Mesendoderm (in vitro differentiated cells): ENCODE measurements at regions not wholly inside any gene's neighbourhood (a gene's known extent, or its start where the extent isn't known, plus 50 kb on each side); places are given as distances from the start of the nearest gene placed in this dataset.
A peak's percentile ranks its signal among the peaks of the same experiment; 100 is the strongest.

Source experiments
- DNase-seq: peaks from one replicate; pipeline ENCODE4 v3.0.0; 2013
- H2AK5ac ChIP-seq: 2 replicates; pipeline ENCODE4 v1.6.1; 2013; ENCODE audit warnings: low read length, inconsistent platforms
- H2BK120ac ChIP-seq: 2 replicates; pipeline ENCODE4 v1.6.1; 2013; ENCODE audit warnings: low read depth, mild to moderate bottlenecking, low read length, moderate library complexity, mixed read lengths
- H2BK15ac ChIP-seq: replicated peaks from 2 replicates; pipeline ENCODE4 v1.6.1; 2013; ENCODE audit warnings: low read depth, mild to moderate bottlenecking, moderate library complexity
- H2BK5ac ChIP-seq: 2 replicates; pipeline ENCODE4 v1.6.1; 2013; ENCODE audit warnings: low read length, inconsistent platforms
- H3K18ac ChIP-seq: 2 replicates; pipeline ENCODE4 v1.6.1; 2013; ENCODE audit warnings: mild to moderate bottlenecking, low read length, mixed read lengths
- H3K23ac ChIP-seq: one replicate; pipeline ENCODE4 v1.6.1; 2013; ENCODE audit warnings: low read length
- H3K27ac ChIP-seq: 2 replicates; pipeline ENCODE4 v1.5.1; 2013; ENCODE audit warnings: low read depth, mild to moderate bottlenecking, inconsistent platforms, low read length, moderate library complexity
- H3K27me3 ChIP-seq: 2 replicates; pipeline ENCODE4 v1.6.1; 2013; ENCODE audit warnings: low read length, control low read depth, mild to moderate bottlenecking, inconsistent platforms; ENCODE audit not compliant: insufficient read depth, poor library complexity
- H3K36me3 ChIP-seq: 2 replicates; pipeline ENCODE4 v1.6.1; 2013; ENCODE audit warnings: low read length, inconsistent platforms; ENCODE audit not compliant: control insufficient read depth, insufficient read depth
- H3K4ac ChIP-seq: one replicate; pipeline ENCODE4 v1.6.1; 2013; ENCODE audit warnings: low read depth, mild to moderate bottlenecking, low read length, moderate library complexity
- H3K4me1 ChIP-seq: 2 replicates; pipeline ENCODE4 v1.6.1; 2013; ENCODE audit warnings: low read depth, low read length, inconsistent platforms; ENCODE audit not compliant: control insufficient read depth
- H3K4me2 ChIP-seq: 2 replicates; pipeline ENCODE4 v1.6.1; 2013; ENCODE audit warnings: low read length
- H3K4me3 ChIP-seq: 2 replicates; pipeline ENCODE4 v1.5.1; 2013; ENCODE audit warnings: mild to moderate bottlenecking, low read length
- H3K56ac ChIP-seq: one replicate; pipeline ENCODE4 v1.6.1; 2013; ENCODE audit warnings: low read length
- H3K79me1 ChIP-seq: 2 replicates; pipeline ENCODE4 v1.6.1; 2013; ENCODE audit warnings: low read length, inconsistent platforms
- H3K79me2 ChIP-seq: 2 replicates; pipeline ENCODE4 v1.6.1; 2013; ENCODE audit warnings: mild to moderate bottlenecking, low read length; ENCODE audit not compliant: control insufficient read depth, insufficient read depth
- H3K9ac ChIP-seq: 2 replicates; pipeline ENCODE4 v1.6.1; 2013; ENCODE audit warnings: low read length, inconsistent platforms
- H4K5ac ChIP-seq: one replicate; pipeline ENCODE4 v1.6.1; 2013; ENCODE audit warnings: low read length
- H4K8ac ChIP-seq: one replicate; pipeline ENCODE4 v1.6.1; 2013; ENCODE audit warnings: low read depth, mild to moderate bottlenecking, control low read depth, low read length, moderate library complexity
- WGBS: extraction: QIAGEN DNeasy Blood & Tissue Kit; methylation state at CpG from one replicate; pipeline ENCODE4 v1.1.7; 2013; ENCODE audit warnings: low lambda C conversion rate, missing lambda C conversion rate; ENCODE audit not compliant: insufficient coverage; ENCODE audit errors: extremely low coverage; 5-methylcytosine and 5-hydroxymethylcytosine counted together

GRCh38 chr12:4036671-4037271 is 163.6 kb upstream of the PARP11 start:
- no peak overlapping the region for H2BK5ac ChIP-seq
- no peak for DNase-seq
- peak overlapping the region; percentile 34 for H2AK5ac ChIP-seq
- no peak overlapping the region for H4K8ac ChIP-seq
- no peak overlapping the region for H3K9ac ChIP-seq
- no peak overlapping the region for H3K4ac ChIP-seq
- no CpG with 5 or more reads among the region's 9 CpGs for whole genome bisulfite sequencing
- no peak overlapping the region for H3K4me2 ChIP-seq
- H3K27me3 ChIP-seq, result no peaks in the 10 kb centered on the region
- H4K5ac ChIP-seq, result no peak overlapping the region
- H3K23ac ChIP-seq, result no peak overlapping the region
- peak overlapping the region; percentile 52 for H3K18ac ChIP-seq
- no peak overlapping the region for H2BK120ac ChIP-seq
- no peaks in the 10 kb centered on the region for H3K79me1 ChIP-seq
- no peak overlapping the region for H3K27ac ChIP-seq
- no peak overlapping the region for H2BK15ac ChIP-seq
- no peaks in the 10 kb centered on the region for H3K4me1 ChIP-seq
- no peak overlapping the region for H3K4me3 ChIP-seq
- H3K56ac ChIP-seq, result no peak overlapping the region
- H3K36me3 ChIP-seq, result no peaks in the 10 kb centered on the region
- H3K79me2 ChIP-seq, result no peaks in the 10 kb centered on the region

GRCh38 chr12:4034921-4035320 is 161.7 kb upstream of the PARP11 start:
- no CpG with 5 or more reads among the region's 2 CpGs for WGBS
- H3K27me3 ChIP-seq, result no peaks in the 10 kb centered on the region
- H2BK15ac ChIP-seq, result peak overlapping the region; percentile 10
- H3K27ac ChIP-seq, result no peak overlapping the region
- H3K4me3 ChIP-seq, result no peak overlapping the region
- H3K9ac ChIP-seq, result no peak overlapping the region
- no peak overlapping the region for H2BK5ac ChIP-seq
- H3K18ac ChIP-seq, result peak overlapping the region; percentile 45
- no peak overlapping the region for H4K8ac ChIP-seq
- H3K4me2 ChIP-seq, result no peak overlapping the region
- no peak overlapping the region for H2AK5ac ChIP-seq
- no peak overlapping the region for H4K5ac ChIP-seq
- peaks cover 6% of the 10 kb centered on the region for H3K4me1 ChIP-seq
- H2BK120ac ChIP-seq, result no peak overlapping the region
- H3K56ac ChIP-seq, result no peak overlapping the region
- no peak overlapping the region for H3K23ac ChIP-seq
- no peaks in the 10 kb centered on the region for H3K36me3 ChIP-seq
- H3K79me1 ChIP-seq, result no peaks in the 10 kb centered on the region
- no peaks in the 10 kb centered on the region for H3K79me2 ChIP-seq
- H3K4ac ChIP-seq, result no peak overlapping the region
- no peak for DNase-seq

GRCh38 chr12:4032924-4033615 is 159.9 kb upstream of the PARP11 start:
- Histone ChIP-seq H3K4me1 (peaks cover 6% of the 10 kb centered on the region), H3K18ac (peak overlapping the region; percentile 23), H3K9ac (no peak overlapping the region), H3K4me3 (no peak overlapping the region), H3K4me2 (no peak overlapping the region), H3K27me3 (no peaks in the 10 kb centered on the region), H3K4ac (no peak overlapping the region), H3K23ac (no peak overlapping the region), H2BK5ac (no peak overlapping the region), H4K5ac (no peak overlapping the region), H3K56ac (no peak overlapping the region), H2AK5ac (no peak overlapping the region), H3K27ac (no peak overlapping the region), H2BK120ac (no peak overlapping the region), H3K79me1 (no peaks in the 10 kb centered on the region), H2BK15ac (no peak overlapping the region), H4K8ac (no peak overlapping the region), H3K79me2 (no peaks in the 10 kb centered on the region), H3K36me3 (no peaks in the 10 kb centered on the region)
- no peak for DNase-seq
- WGBS, result no CpG with 5 or more reads among the region's 5 CpGs

DNA sequence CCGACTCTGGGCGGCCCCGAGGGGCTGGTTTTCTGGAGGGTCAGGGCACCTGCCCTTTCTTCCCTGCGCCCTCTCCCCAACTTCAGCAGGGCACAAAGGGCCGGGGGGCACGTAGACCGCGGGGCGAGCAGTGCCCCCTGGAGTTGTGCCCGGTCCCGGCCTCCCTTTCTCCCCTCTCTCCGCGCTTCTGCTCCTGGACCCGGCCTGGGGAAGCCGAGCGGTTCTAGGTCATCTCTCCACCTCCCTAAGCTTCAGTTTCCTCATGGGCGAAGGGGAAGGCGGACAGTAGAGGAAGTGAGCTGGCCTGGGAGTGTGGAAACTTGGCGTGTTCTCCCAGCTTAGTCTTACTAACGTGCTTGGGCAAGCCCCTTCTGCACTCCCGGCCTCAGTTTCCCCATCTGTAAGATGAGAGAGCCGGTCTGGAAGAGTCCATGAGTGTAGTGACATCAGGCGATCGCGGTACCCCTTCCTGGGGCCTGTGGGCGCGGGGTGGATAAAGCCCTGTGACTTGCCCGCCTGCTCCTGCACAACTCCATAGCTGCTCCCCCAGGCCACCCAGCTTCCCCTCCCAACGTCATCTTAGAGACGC is 158.6 kb upstream of the PARP11 start:
- DNase-seq, result no peak
- H3K27ac ChIP-seq, result peak overlapping the region; percentile 93
- no CpG with 5 or more reads among the region's 30 CpGs for WGBS

DNA sequence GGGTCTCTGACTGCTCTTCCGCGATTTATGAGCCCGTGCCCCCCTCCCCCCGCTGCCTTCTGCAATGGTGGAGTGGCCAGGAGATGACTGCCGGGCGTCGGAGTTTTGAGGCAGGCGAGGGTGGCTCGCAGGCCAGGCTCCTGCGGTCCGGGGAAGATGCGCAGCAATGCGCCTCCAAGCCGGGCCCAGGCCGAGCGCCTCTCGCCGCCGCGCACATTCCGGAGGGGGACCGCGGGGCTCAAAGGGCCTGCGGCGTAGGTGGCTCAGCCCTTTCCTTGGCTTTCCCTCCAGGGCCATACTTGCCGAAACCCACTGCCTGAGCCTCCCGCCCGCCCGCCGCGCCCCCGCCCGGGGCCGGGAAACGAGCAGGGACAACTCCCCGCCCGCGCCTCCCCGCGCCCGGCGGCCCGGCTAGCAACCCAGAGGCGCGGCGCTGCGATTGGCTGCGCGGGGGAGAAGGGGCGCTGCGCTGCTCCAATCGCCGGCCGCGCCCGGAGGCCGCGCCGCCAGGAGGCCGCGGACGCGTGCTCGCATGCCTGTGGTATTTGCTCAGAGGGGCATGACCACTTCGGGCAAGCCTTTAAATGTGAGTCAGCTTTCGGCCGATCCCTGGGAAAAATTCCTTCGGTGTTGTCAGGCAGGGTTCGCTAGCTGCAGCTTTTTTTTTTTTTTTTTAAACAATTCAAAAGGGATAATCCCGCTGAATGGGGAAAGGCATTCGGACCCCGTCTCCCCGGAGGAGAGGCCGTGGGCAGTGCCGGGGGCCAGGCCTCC is 157.9 kb upstream of the PARP11 start:
- Histone ChIP-seq H3K18ac (peak overlapping the region; percentile 97), H3K36me3 (no peaks in the 10 kb centered on the region), H3K27me3 (no peaks in the 10 kb centered on the region), H3K4me1 (peaks cover 17% of the 10 kb centered on the region), H3K23ac (no peak overlapping the region), H3K79me2 (no peaks in the 10 kb centered on the region), H3K9ac (peak overlapping the region; percentile 59), H3K4ac (peak overlapping the region; percentile 93), H4K8ac (peak overlapping the region; percentile 59), H4K5ac (no peak overlapping the region), H3K79me1 (peaks cover 2% of the 10 kb centered on the region), H3K4me3 (no peak overlapping the region), H3K27ac (peak overlapping the region; percentile 93), H3K4me2 (no peak overlapping the region), H2BK15ac (no peak overlapping the region), H3K56ac (peak overlapping the region; percentile 79), H2AK5ac (no peak overlapping the region), H2BK120ac (peak overlapping the region; percentile 49), H2BK5ac (no peak overlapping the region)
- no CpG with 5 or more reads among the region's 75 CpGs for WGBS
- DNase-seq, result peak; percentile 99

More for the DNA sequence above, 158.6 kb upstream of the PARP11 start:
- Histone ChIP-seq H3K79me2 (no peaks in the 10 kb centered on the region), H3K18ac (peak overlapping the region; percentile 91), H4K5ac (no peak overlapping the region), H3K36me3 (no peaks in the 10 kb centered on the region), H3K56ac (peak overlapping the region; percentile 17), H2AK5ac (no peak overlapping the region), H3K9ac (peak overlapping the region; percentile 35), H4K8ac (no peak overlapping the region), H3K27me3 (no peaks in the 10 kb centered on the region), H3K4me1 (peaks cover 12% of the 10 kb centered on the region), H3K23ac (no peak overlapping the region), H3K79me1 (no peaks in the 10 kb centered on the region), H3K4me3 (no peak overlapping the region), H3K4ac (peak overlapping the region; percentile 93), H2BK15ac (peak overlapping the region; percentile 37), H2BK120ac (peak overlapping the region; percentile 49), H3K4me2 (no peak overlapping the region), H2BK5ac (no peak overlapping the region)
